H9 (cell line): ENCODE measurements at regions not wholly inside any gene's neighbourhood (a gene's known extent, or its start where the extent isn't known, plus 50 kb on each side); places are given as distances from the start of the nearest gene placed in this dataset.
"Not testable (repeated sequence)": the region's sequence is repeated elsewhere in the genome, so short reads cannot be mapped to it uniquely, and the experiment has no call there.

ENCODE experiments used
- DNase-seq: peaks from one replicate; pipeline ENCODE4 v3.0.0-alpha.2; 2017
- H2AFZ ChIP-seq: one replicate; pipeline ENCODE4 v1.6.1; 2013; ENCODE audit warnings: mild to moderate bottlenecking, low read length, control low read depth, moderate library complexity
- H2AK5ac ChIP-seq: 2 replicates; pipeline ENCODE4 v1.6.1; 2013; ENCODE audit warnings: low read length, control low read depth, mixed read lengths; ENCODE audit not compliant: insufficient read length
- H2BK120ac ChIP-seq: one replicate; pipeline ENCODE4 v1.6.1; 2013; ENCODE audit warnings: low read depth, mild to moderate bottlenecking, low read length, control low read depth, inconsistent platforms; ENCODE audit not compliant: poor library complexity, severe bottlenecking
- H2BK12ac ChIP-seq: 2 replicates; pipeline ENCODE4 v1.6.1; 2013; ENCODE audit warnings: low read length, control low read depth, mixed read lengths, low read depth; ENCODE audit not compliant: insufficient read length
- H2BK15ac ChIP-seq: 2 replicates; pipeline ENCODE4 v1.6.1; 2013; ENCODE audit warnings: low read depth, low read length, control low read depth
- H2BK20ac ChIP-seq: one replicate; pipeline ENCODE4 v1.6.1; 2013; ENCODE audit warnings: low read depth, mild to moderate bottlenecking, low read length, control low read depth, inconsistent platforms; ENCODE audit not compliant: poor library complexity, severe bottlenecking
- H2BK5ac ChIP-seq: 2 replicates; pipeline ENCODE4 v1.6.1; 2013; ENCODE audit warnings: low read length, control low read depth, mixed read lengths; ENCODE audit not compliant: insufficient read length
- H3K14ac ChIP-seq: 2 replicates; pipeline ENCODE4 v1.6.1; 2013; ENCODE audit warnings: low read length, control low read depth; ENCODE audit not compliant: insufficient read depth
- H3K18ac ChIP-seq: 2 replicates; pipeline ENCODE4 v1.6.1; 2013; ENCODE audit warnings: low read depth, mild to moderate bottlenecking, mixed read lengths, low read length, control low read depth; ENCODE audit not compliant: insufficient read length
- H3K23ac ChIP-seq: 2 replicates; pipeline ENCODE4 v1.6.1; 2013; ENCODE audit warnings: low read length, control low read depth, mixed read lengths, low read depth; ENCODE audit not compliant: insufficient read length
- H3K23me2 ChIP-seq: 2 replicates; pipeline ENCODE4 v1.6.1; 2013; ENCODE audit warnings: low read depth, mild to moderate bottlenecking, mixed read lengths, low read length, control low read depth; ENCODE audit not compliant: insufficient read length, poor library complexity, severe bottlenecking
- H3K27ac ChIP-seq: 2 replicates; pipeline ENCODE4 v1.5.1; 2013; ENCODE audit warnings: low read length, control low read depth, mixed read lengths, low read depth; ENCODE audit not compliant: insufficient read length
- H3K27me3 ChIP-seq: 2 replicates; pipeline ENCODE4 v1.6.1; 2013; ENCODE audit warnings: low read length, control low read depth, inconsistent platforms; ENCODE audit not compliant: insufficient read depth
- H3K4ac ChIP-seq: 2 replicates; pipeline ENCODE4 v1.6.1; 2013; ENCODE audit warnings: low read depth, mild to moderate bottlenecking, control low read depth, inconsistent platforms, low read length, moderate library complexity
- H3K4me1 ChIP-seq: 2 replicates; pipeline ENCODE4 v1.6.1; 2013; ENCODE audit warnings: low read length, control low read depth, inconsistent platforms; ENCODE audit not compliant: insufficient read depth
- H3K4me2 ChIP-seq: 2 replicates; pipeline ENCODE4 v1.6.1; 2013; ENCODE audit warnings: low read length, control low read depth, mixed read lengths; ENCODE audit not compliant: insufficient read length, insufficient read depth
- H3K56ac ChIP-seq: 2 replicates; pipeline ENCODE4 v1.6.1; 2013; ENCODE audit warnings: low read depth, mild to moderate bottlenecking, mixed read lengths, low read length, control low read depth; ENCODE audit not compliant: insufficient read length
- H3K79me1 ChIP-seq: 2 replicates; pipeline ENCODE4 v1.6.1; 2013; ENCODE audit warnings: low read depth, mild to moderate bottlenecking, moderate library complexity, low read length, control low read depth, inconsistent platforms; ENCODE audit not compliant: insufficient read depth, poor library complexity, severe bottlenecking
- H3K79me2 ChIP-seq: 2 replicates; pipeline ENCODE4 v1.6.1; 2013; ENCODE audit warnings: low read length, control low read depth, inconsistent platforms; ENCODE audit not compliant: insufficient read depth
- H3K9ac ChIP-seq: 2 replicates; pipeline ENCODE4 v1.6.1; 2013; ENCODE audit warnings: low read length, control low read depth, mixed read lengths; ENCODE audit not compliant: insufficient read length; ENCODE audit errors: extremely low read depth
- H3K9me3 ChIP-seq: one replicate; pipeline ENCODE4 v1.6.1; 2013; ENCODE audit warnings: low read depth, low read length, inconsistent platforms; ENCODE audit not compliant: control insufficient read depth
- H3T11ph ChIP-seq: one replicate; pipeline ENCODE4 v1.6.1; 2013; ENCODE audit warnings: mild to moderate bottlenecking, low read length, control low read depth, inconsistent platforms
- H4K20me1 ChIP-seq: one replicate; pipeline ENCODE4 v1.6.1; 2013; ENCODE audit not compliant: control insufficient read depth, insufficient read length, insufficient read depth
- H4K5ac ChIP-seq: 2 replicates; pipeline ENCODE4 v1.6.1; 2013; ENCODE audit warnings: low read depth, mild to moderate bottlenecking, mixed read lengths, low read length, control low read depth; ENCODE audit not compliant: insufficient read length
- H4K8ac ChIP-seq: replicated peaks from 2 replicates; pipeline ENCODE4 v1.6.1; 2013; ENCODE audit warnings: low read length, control low read depth, mixed read lengths, low read depth; ENCODE audit not compliant: insufficient read length
- H4K91ac ChIP-seq: 2 replicates; pipeline ENCODE4 v1.6.1; 2013; ENCODE audit warnings: low read depth, mild to moderate bottlenecking, moderate library complexity, mixed read lengths, low read length, control low read depth; ENCODE audit not compliant: insufficient read length
- H3K27ac Mint-ChIP-seq, 3 experiments: 2 replicates in 2 of 3; 3 replicates in 1 of 3; pipeline ENCODE4 v1.8.0; 2020 to 2021; ENCODE audit warnings: mixed read lengths in 3 of 3, mild to moderate bottlenecking in 1 of 3, moderate library complexity in 1 of 3
- H3K27me3 Mint-ChIP-seq: 2 replicates; pipeline ENCODE4 v1.8.0; 2021; ENCODE audit warnings: low read depth, mild to moderate bottlenecking, moderate library complexity, mixed read lengths
- H3K36me3 Mint-ChIP-seq, 3 experiments: 2 replicates in 2 of 3; 3 replicates in 1 of 3; pipeline ENCODE4 v1.8.0; 2020 to 2021; ENCODE audit warnings: low read depth in 3 of 3, mixed read lengths in 3 of 3; ENCODE audit not compliant: insufficient read depth in 1 of 3
- H3K4me1 Mint-ChIP-seq, 2 experiments: 2 replicates each; pipeline ENCODE4 v1.8.0; 2020; ENCODE audit warnings: mixed read lengths in 2 of 2
- H3K4me3 Mint-ChIP-seq, 2 experiments: 2 replicates in 1 of 2; 3 replicates in 1 of 2; pipeline ENCODE4 v1.8.0; 2020 to 2021; ENCODE audit warnings: mild to moderate bottlenecking in 2 of 2, mixed read lengths in 2 of 2, moderate library complexity in 1 of 2
- H3K9me3 Mint-ChIP-seq, 2 experiments: 2 replicates in 1 of 2; 3 replicates in 1 of 2; pipeline ENCODE4 v1.8.0; 2020; ENCODE audit warnings: mild to moderate bottlenecking in 2 of 2, mixed read lengths in 2 of 2, moderate library complexity in 1 of 2
- CTCF ChIP-seq: fragments of 200-600 bp; sonication (generic); conservative IDR thresholded peaks from 3 replicates; pipeline ENCODE4 v1.8.0; 2021; ENCODE audit warnings: antibody characterized with exemption, mild to moderate bottlenecking
- WGBS: extraction: QIAGEN DNeasy Blood & Tissue Kit; methylation state at CpG from one replicate; pipeline ENCODE4 v1.1.7; 2013; ENCODE audit warnings: missing lambda C conversion rate, low lambda C conversion rate, mixed read lengths; ENCODE audit not compliant: insufficient read length; ENCODE audit errors: extremely low coverage; 5-methylcytosine and 5-hydroxymethylcytosine counted together

DNA sequence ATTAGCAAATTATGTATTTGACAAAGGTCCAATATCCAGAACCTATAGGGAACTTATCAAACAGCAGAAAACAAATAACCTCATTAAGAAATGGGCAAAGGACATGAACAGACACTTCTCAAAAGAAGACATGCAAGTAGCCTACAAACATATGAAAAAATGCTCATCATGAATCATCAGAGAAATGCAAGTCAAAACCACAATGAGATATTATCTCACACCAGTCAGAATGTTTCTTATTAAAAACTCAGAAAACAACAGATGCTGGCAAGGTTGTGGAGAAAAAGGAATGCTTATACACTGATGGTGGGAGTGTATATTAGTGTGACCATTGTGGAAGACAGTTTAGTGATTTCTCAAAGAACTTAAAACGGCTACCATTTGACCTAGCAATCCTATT is 116.1 kb upstream of the CRBN start:
- WGBS = no CpG with 5 or more reads among the region's 1 CpG
- H3K27ac ChIP-seq = no peak overlapping the region
- no peaks in the 10 kb centered on the region; a peak in 1 of 7 replicates for H3K36me3 Mint-ChIP-seq

DNA sequence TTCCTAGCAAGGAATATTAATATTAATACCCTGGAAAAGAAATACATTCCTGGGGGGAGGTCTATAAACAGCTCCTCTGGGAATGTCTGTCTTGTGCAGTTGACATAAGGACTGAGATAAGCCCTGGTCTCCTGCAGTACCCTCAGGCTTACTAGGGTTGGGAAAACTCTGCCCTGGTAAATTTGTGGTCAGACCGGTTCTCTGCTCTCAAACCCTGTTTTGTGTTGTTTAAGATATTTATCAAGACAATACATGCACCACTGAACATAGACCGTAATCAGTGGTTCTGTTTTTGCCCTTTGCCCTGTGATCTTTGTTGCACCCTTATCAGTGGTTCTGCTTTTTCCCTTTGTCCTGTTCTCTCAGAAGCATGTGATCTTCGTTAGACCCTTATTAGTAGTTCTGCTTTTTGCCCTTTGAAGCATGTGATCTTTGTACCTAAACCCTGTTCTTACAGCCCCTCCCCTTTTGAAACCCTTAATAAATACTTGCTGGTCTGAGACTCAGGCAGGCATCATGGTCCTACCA is 112.3 kb upstream of the CRBN start:
- H3K4me1 Mint-ChIP-seq, H4K8ac ChIP-seq, H3K27me3 Mint-ChIP-seq, H4K91ac ChIP-seq, H3K27ac ChIP-seq, H3K27me3 ChIP-seq, H3K18ac ChIP-seq, H3K4me2 ChIP-seq, H2BK20ac ChIP-seq, H3K9ac ChIP-seq, H3K79me2 ChIP-seq, H3K9me3 ChIP-seq, H2AK5ac ChIP-seq, H3K23ac ChIP-seq, H2BK12ac ChIP-seq, H3K4ac ChIP-seq, H4K5ac ChIP-seq, H3K36me3 Mint-ChIP-seq, H3K79me1 ChIP-seq, DNase-seq, H2BK5ac ChIP-seq, H3K4me1 ChIP-seq, H3K56ac ChIP-seq, H4K20me1 ChIP-seq, H3K4me3 Mint-ChIP-seq, H3K9me3 Mint-ChIP-seq, H3K23me2 ChIP-seq, H3K14ac ChIP-seq, H2BK120ac ChIP-seq, H2BK15ac ChIP-seq, H3T11ph ChIP-seq, H2AFZ ChIP-seq: not testable (repeated sequence)
- WGBS = no CpG with 5 or more reads among the region's 3 CpGs
- peak overlapping the region in 1 of 3 experiments; percentile 65; a peak in 1 of 7 replicates for H3K27ac Mint-ChIP-seq

More for the DNA sequence above, 116.1 kb upstream of the CRBN start:
- H3K9me3 Mint-ChIP-seq = peaks cover 4 to 6% of the 10 kb centered on the region in 2 experiments; a peak in 4 of 5 replicates
- no peak overlapping the region for H2AFZ ChIP-seq
- no peaks in the 10 kb centered on the region for H3K27me3 ChIP-seq
- H3K14ac ChIP-seq = no peak overlapping the region
- H2BK12ac ChIP-seq = no peak overlapping the region
- peaks cover 5% of the 10 kb centered on the region; the same call in 1 of the 2 replicates for H3K4me1 ChIP-seq
- no peak overlapping the region for H2BK120ac ChIP-seq
- no peak overlapping the region for H3K4me2 ChIP-seq
- no peaks in the 10 kb centered on the region for H4K20me1 ChIP-seq
- H3K23me2 ChIP-seq = no peaks in the 10 kb centered on the region
- no peaks in the 10 kb centered on the region for H3K79me2 ChIP-seq
- no peak overlapping the region for H2BK20ac ChIP-seq
- H4K8ac ChIP-seq = no peak overlapping the region
- no peak overlapping the region for H3K18ac ChIP-seq
- no peak overlapping the region for H4K5ac ChIP-seq
- no peak overlapping the region for H2AK5ac ChIP-seq
- H3T11ph ChIP-seq = no peak overlapping the region
- no peak overlapping the region for H3K56ac ChIP-seq
- no peaks in the 10 kb centered on the region for H3K9me3 ChIP-seq
- no peak overlapping the region for H4K91ac ChIP-seq
- no peak overlapping the region for H3K9ac ChIP-seq
- no peak overlapping the region for H3K4ac ChIP-seq
- H3K23ac ChIP-seq = no peak overlapping the region
- H3K79me1 ChIP-seq = no peaks in the 10 kb centered on the region
- TF ChIP-seq CTCF = no peak
- H3K4me1 Mint-ChIP-seq = peaks cover 0 to 6% of the 10 kb centered on the region in 2 experiments; a peak in 2 of 4 replicates
- H2BK15ac ChIP-seq = no peak overlapping the region
- H3K27me3 Mint-ChIP-seq = no peaks in the 10 kb centered on the region
- no peak overlapping the region for H3K27ac Mint-ChIP-seq
- no peak for DNase-seq
- H3K4me3 Mint-ChIP-seq = no peak overlapping the region
- no peak overlapping the region for H2BK5ac ChIP-seq
